Skin of body (tissue), 1 donor: ENCODE measurements at regions not wholly inside any gene's neighbourhood (a gene's known extent, or its start where the extent isn't known, plus 50 kb on each side); places are given as distances from the start of the nearest gene placed in this dataset.

Experiments used
- DNase-seq: peaks from one replicate; lab custom pipeline; 2025; lab: John Stamatoyannopoulos, UW

- no peak for DNase-seq
These were observed 97.0 kb downstream of the DISP1 start for GRCh38 chr1:222911866-222912265.

- DNase-seq: no peak
These were observed 97.9 kb downstream of the DISP1 start for GRCh38 chr1:222912730-222913129.

- peak; percentile 40 for DNase-seq
These were observed 100.2 kb downstream of the DISP1 start for GRCh38 chr1:222914861-222915632.

- no peak for DNase-seq
These were observed 101.3 kb downstream of the DISP1 start for GRCh38 chr1:222916100-222916499.

GRCh38 chr1:222918801-222919477 is 104.1 kb downstream of the DISP1 start:
- no peak for DNase-seq

GRCh38 chr1:222919478-222919865 is 104.6 kb downstream of the DISP1 start:
- DNase-seq: no peak

GRCh38 chr1:222920169-222920568 is 105.3 kb downstream of the DISP1 start:
- no peak for DNase-seq

GRCh38 chr1:222921945-222922344 is 107.1 kb downstream of the DISP1 start:
- DNase-seq: no peak

- no peak for DNase-seq
These were observed 108.7 kb downstream of the DISP1 start for GRCh38 chr1:222923506-222923905.

- DNase-seq: no peak
These were observed 109.4 kb downstream of the DISP1 start for GRCh38 chr1:222924136-222924706.

GRCh38 chr1:222926566-222926965 is 111.7 kb downstream of the DISP1 start:
- DNase-seq: no peak

GRCh38 chr1:222927031-222927430 is 112.2 kb downstream of the DISP1 start:
- no peak for DNase-seq

GRCh38 chr1:222928212-222928611 is 113.4 kb downstream of the DISP1 start:
- DNase-seq: peak; percentile 88

GRCh38 chr1:222930070-222930469 is 115.2 kb downstream of the DISP1 start:
- DNase-seq: no peak

- DNase-seq: no peak
These were observed 116.2 kb downstream of the DISP1 start for GRCh38 chr1:222931023-222931422.

GRCh38 chr1:222933273-222933672 is 118.4 kb downstream of the DISP1 start:
- DNase-seq: no peak

GRCh38 chr1:222935239-222935900 is 120.5 kb downstream of the DISP1 start:
- DNase-seq: no peak

- DNase-seq: no peak
These were observed 121.2 kb downstream of the DISP1 start for GRCh38 chr1:222936042-222936441.

- peak; percentile 68 for DNase-seq
These were observed 124.1 kb downstream of the DISP1 start for GRCh38 chr1:222938986-222939385.

GRCh38 chr1:222940095-222940494 is 125.3 kb downstream of the DISP1 start:
- no peak for DNase-seq

GRCh38 chr1:222940906-222941305 is 126.1 kb downstream of the DISP1 start:
- DNase-seq: no peak

GRCh38 chr1:222941425-222941824 is 126.6 kb downstream of the DISP1 start:
- no peak for DNase-seq
